Liver (tissue), 8 donors: ENCODE measurements at regions not wholly inside any gene's neighbourhood (a gene's known extent, or its start where the extent isn't known, plus 50 kb on each side); places are given as distances from the start of the nearest gene placed in this dataset.

Experiments used
- DNase-seq: peaks from one replicate; pipeline ENCODE4 v3.0.0-alpha.2; 2017; ENCODE audit warnings: low spot score
- H3K27ac ChIP-seq, 2 donors: one replicate each; pipeline ENCODE4 v1.7.0; 2013; ENCODE audit warnings: inconsistent platforms in 2 of 2, low read length in 2 of 2, control low read depth in 1 of 2, low read depth in 1 of 2, mild to moderate bottlenecking in 1 of 2
- H3K27me3 ChIP-seq, 4 donors: one replicate each; pipeline versions ENCODE4 v1.6.1 to v1.7.0; 2013; ENCODE audit warnings: low read length in 3 of 4, inconsistent platforms in 1 of 4, mild to moderate bottlenecking in 1 of 4, moderate library complexity in 1 of 4; ENCODE audit not compliant: control insufficient read depth in 4 of 4, insufficient read depth in 4 of 4
- H3K36me3 ChIP-seq, 4 donors: one replicate each; pipeline versions ENCODE4 v1.6.1 to v1.7.0; 2013; ENCODE audit warnings: low read length in 3 of 4, mild to moderate bottlenecking in 3 of 4, low read depth in 1 of 4, moderate library complexity in 1 of 4; ENCODE audit not compliant: control insufficient read depth in 4 of 4, insufficient read depth in 3 of 4
- H3K4me1 ChIP-seq, 4 donors: one replicate each; pipeline versions ENCODE4 v1.6.1 to v1.7.0; 2013; ENCODE audit warnings: low read length in 3 of 4, mild to moderate bottlenecking in 3 of 4, moderate library complexity in 1 of 4; ENCODE audit not compliant: control insufficient read depth in 4 of 4, insufficient read depth in 4 of 4
- H3K4me3 ChIP-seq, 3 donors: one replicate each; pipeline versions ENCODE4 v1.6.1 to v1.7.0; 2013; ENCODE audit warnings: low read length in 3 of 3, control low read depth in 1 of 3, low read depth in 1 of 3, mild to moderate bottlenecking in 1 of 3
- H3K9ac ChIP-seq, 2 donors: one replicate each; pipeline ENCODE4 v1.7.0; 2013; ENCODE audit warnings: low read length in 2 of 2, mild to moderate bottlenecking in 2 of 2, moderate library complexity in 2 of 2, control low read depth in 1 of 2, low read depth in 1 of 2
- H3K9me3 ChIP-seq, 4 donors: one replicate each; pipeline versions ENCODE4 v1.6.1 to v1.7.0; 2013; ENCODE audit warnings: low read length in 3 of 4; ENCODE audit not compliant: control insufficient read depth in 4 of 4
- ATF3 ChIP-seq: IDR thresholded peaks from 2 replicates; pipeline ENCODE4 v1.6.1; 2016; ENCODE audit warnings: antibody characterized with exemption
- EGR1 ChIP-seq, 2 donors: IDR thresholded peaks; 2 replicates each; pipeline ENCODE4 v1.6.1; 2016 to 2018; ENCODE audit warnings: antibody characterized with exemption in 2 of 2, low read depth in 2 of 2
- FOXA1 ChIP-seq: IDR thresholded peaks from 2 replicates; pipeline ENCODE4 v1.6.1; 2016; ENCODE audit warnings: antibody characterized with exemption
- FOXA2 ChIP-seq: IDR thresholded peaks from 2 replicates; pipeline ENCODE4 v1.6.1; 2016; ENCODE audit warnings: antibody characterized with exemption
- GABPA ChIP-seq, 2 donors: IDR thresholded peaks in 1 of 2; conservative IDR thresholded peaks in 1 of 2; 2 replicates each; pipeline ENCODE4 v1.6.1; 2016; ENCODE audit warnings: antibody characterized with exemption in 2 of 2, mild to moderate bottlenecking in 1 of 2, moderate library complexity in 1 of 2
- HNF4A ChIP-seq, 2 donors: conservative IDR thresholded peaks; 2 replicates each; pipeline ENCODE4 v1.6.1; 2016; ENCODE audit warnings: antibody characterized with exemption in 2 of 2, mild to moderate bottlenecking in 2 of 2
- HNF4G ChIP-seq: IDR thresholded peaks from 2 replicates; pipeline ENCODE4 v1.6.1; 2016; ENCODE audit warnings: antibody characterized with exemption
- JUND ChIP-seq, 2 donors: IDR thresholded peaks; 2 replicates each; pipeline ENCODE4 v1.6.1; 2016; ENCODE audit warnings: antibody characterized with exemption in 2 of 2
- NR2F2 ChIP-seq: IDR thresholded peaks from 2 replicates; pipeline ENCODE4 v1.6.1; 2016; ENCODE audit warnings: antibody characterized with exemption
- RAD21 ChIP-seq, 2 donors: IDR thresholded peaks; 2 replicates each; pipeline ENCODE4 v1.6.1; 2016; ENCODE audit warnings: antibody characterized with exemption in 2 of 2, mild to moderate bottlenecking in 2 of 2
- RXRA ChIP-seq, 2 donors: IDR thresholded peaks; 2 replicates each; pipeline ENCODE4 v1.6.1; 2017 to 2018; ENCODE audit warnings: antibody characterized with exemption in 2 of 2, mild to moderate bottlenecking in 1 of 2
- SP1 ChIP-seq: IDR thresholded peaks from 2 replicates; pipeline ENCODE4 v1.6.1; 2018; ENCODE audit warnings: antibody characterized with exemption, mild to moderate bottlenecking
- TAF1 ChIP-seq: conservative IDR thresholded peaks from 2 replicates; pipeline ENCODE4 v1.6.1; 2016; ENCODE audit warnings: antibody characterized with exemption, mild to moderate bottlenecking
- YY1 ChIP-seq: IDR thresholded peaks from 2 replicates; pipeline ENCODE4 v1.6.1; 2016; ENCODE audit warnings: antibody characterized with exemption, mild to moderate bottlenecking
- WGBS: extraction: QIAGEN DNeasy Blood & Tissue Kit; methylation state at CpG from one replicate; pipeline ENCODE4 v1.1.7; 2013; 5-methylcytosine and 5-hydroxymethylcytosine counted together
- TF ChIP-seq, protein P1 (sequence below): IDR thresholded peaks from 2 replicates; pipeline ENCODE4 v1.6.1; 2016; ENCODE audit warnings: antibody characterized with exemption
- TF ChIP-seq, protein P2 (sequence below): IDR thresholded peaks from 2 replicates; pipeline ENCODE4 v1.6.1; 2016; ENCODE audit warnings: antibody characterized with exemption, mild to moderate bottlenecking
- TF ChIP-seq, protein P3 (sequence below): fragments of 150-350 bp; IDR thresholded peaks from 2 replicates; pipeline ENCODE4 v1.5.1; 2017; ENCODE audit warnings: improper control_type of control experiment, low read depth, low read length; ENCODE audit not compliant: missing input control
- donor health status: healthy.
- donor health status: healthy.
- donor health status: healthy.
- donor health status: healthy.
- donor health status: healthy.

DNA sequence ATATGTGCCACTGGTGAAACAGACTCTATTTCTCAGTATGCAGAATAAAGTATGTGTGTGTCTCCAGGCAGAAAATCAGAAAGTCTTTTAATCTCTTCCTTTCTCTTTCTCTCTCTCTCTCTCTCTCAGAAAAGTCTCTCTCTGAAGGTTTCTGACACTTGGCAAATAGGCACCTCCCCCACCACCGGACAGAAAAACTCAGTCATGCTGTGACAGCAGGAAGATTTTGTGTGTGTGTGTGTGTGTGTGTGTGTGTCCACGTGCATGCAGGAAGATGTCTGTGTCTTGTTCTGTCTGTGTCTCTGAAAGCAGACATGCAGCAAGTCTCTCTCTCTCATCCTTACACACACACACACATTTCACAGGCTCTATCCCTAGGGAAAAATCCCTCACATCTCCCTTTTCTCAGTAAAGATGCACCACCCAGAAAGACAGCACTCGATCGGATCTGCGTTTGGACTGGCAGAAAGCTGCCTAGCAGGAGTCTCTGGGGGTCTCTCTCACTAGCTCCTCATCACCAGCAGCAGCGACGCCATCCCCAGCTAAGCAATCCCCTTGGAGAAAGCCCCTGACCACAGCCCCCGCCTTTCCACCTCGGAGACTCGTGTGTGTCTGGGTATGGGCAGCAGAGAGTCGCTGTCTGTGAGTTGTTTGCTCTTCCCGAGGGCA is 98.3 kb downstream of the EDN3 start:
- 23% methylated on average over 12 of the region's 12 CpGs for WGBS
- Histone ChIP-seq H3K4me3 (no peak overlapping the region), H3K36me3 (no peaks in the 10 kb centered on the region), H3K27me3 (peaks cover 0 to 17% (median 9%) of the 10 kb centered on the region in 4 donors), H3K9ac (no peak overlapping the region), H3K9me3 (no peaks in the 10 kb centered on the region), H3K27ac (no peak overlapping the region), H3K4me1 (peaks cover 0 to 7% (median 3%) of the 10 kb centered on the region in 4 donors)
- TF ChIP-seq, protein P1, sequence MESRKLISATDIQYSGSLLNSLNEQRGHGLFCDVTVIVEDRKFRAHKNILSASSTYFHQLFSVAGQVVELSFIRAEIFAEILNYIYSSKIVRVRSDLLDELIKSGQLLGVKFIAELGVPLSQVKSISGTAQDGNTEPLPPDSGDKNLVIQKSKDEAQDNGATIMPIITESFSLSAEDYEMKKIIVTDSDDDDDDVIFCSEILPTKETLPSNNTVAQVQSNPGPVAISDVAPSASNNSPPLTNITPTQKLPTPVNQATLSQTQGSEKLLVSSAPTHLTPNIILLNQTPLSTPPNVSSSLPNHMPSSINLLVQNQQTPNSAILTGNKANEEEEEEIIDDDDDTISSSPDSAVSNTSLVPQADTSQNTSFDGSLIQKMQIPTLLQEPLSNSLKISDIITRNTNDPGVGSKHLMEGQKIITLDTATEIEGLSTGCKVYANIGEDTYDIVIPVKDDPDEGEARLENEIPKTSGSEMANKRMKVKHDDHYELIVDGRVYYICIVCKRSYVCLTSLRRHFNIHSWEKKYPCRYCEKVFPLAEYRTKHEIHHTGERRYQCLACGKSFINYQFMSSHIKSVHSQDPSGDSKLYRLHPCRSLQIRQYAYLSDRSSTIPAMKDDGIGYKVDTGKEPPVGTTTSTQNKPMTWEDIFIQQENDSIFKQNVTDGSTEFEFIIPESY: no peak
- TF ChIP-seq TAF1 (no peak), RAD21 (IDR thresholded peaks at IDR 0.05) (no peak), EGR1 (IDR thresholded peaks at IDR 0.05; ENCODE audit: low read depth in 2 of 2) (no peak), SP1 (no peak), ATF3 (no peak), JUND (IDR thresholded peaks at IDR 0.05) (no peak), FOXA1 (no peak), YY1 (no peak), HNF4A (conservative IDR thresholded peaks at IDR 0.05) (no peak), NR2F2 (no peak), RXRA (IDR thresholded peaks at IDR 0.05) (no peak), HNF4G (no peak), GABPA (IDR thresholded peaks at IDR 0.05 in 1 of 2, conservative IDR thresholded peaks at IDR 0.05 in 1 of 2) (no peak), FOXA2 (no peak)
- TF ChIP-seq, protein P2, sequence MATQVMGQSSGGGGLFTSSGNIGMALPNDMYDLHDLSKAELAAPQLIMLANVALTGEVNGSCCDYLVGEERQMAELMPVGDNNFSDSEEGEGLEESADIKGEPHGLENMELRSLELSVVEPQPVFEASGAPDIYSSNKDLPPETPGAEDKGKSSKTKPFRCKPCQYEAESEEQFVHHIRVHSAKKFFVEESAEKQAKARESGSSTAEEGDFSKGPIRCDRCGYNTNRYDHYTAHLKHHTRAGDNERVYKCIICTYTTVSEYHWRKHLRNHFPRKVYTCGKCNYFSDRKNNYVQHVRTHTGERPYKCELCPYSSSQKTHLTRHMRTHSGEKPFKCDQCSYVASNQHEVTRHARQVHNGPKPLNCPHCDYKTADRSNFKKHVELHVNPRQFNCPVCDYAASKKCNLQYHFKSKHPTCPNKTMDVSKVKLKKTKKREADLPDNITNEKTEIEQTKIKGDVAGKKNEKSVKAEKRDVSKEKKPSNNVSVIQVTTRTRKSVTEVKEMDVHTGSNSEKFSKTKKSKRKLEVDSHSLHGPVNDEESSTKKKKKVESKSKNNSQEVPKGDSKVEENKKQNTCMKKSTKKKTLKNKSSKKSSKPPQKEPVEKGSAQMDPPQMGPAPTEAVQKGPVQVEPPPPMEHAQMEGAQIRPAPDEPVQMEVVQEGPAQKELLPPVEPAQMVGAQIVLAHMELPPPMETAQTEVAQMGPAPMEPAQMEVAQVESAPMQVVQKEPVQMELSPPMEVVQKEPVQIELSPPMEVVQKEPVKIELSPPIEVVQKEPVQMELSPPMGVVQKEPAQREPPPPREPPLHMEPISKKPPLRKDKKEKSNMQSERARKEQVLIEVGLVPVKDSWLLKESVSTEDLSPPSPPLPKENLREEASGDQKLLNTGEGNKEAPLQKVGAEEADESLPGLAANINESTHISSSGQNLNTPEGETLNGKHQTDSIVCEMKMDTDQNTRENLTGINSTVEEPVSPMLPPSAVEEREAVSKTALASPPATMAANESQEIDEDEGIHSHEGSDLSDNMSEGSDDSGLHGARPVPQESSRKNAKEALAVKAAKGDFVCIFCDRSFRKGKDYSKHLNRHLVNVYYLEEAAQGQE: no peak
- TF ChIP-seq, protein P3, sequence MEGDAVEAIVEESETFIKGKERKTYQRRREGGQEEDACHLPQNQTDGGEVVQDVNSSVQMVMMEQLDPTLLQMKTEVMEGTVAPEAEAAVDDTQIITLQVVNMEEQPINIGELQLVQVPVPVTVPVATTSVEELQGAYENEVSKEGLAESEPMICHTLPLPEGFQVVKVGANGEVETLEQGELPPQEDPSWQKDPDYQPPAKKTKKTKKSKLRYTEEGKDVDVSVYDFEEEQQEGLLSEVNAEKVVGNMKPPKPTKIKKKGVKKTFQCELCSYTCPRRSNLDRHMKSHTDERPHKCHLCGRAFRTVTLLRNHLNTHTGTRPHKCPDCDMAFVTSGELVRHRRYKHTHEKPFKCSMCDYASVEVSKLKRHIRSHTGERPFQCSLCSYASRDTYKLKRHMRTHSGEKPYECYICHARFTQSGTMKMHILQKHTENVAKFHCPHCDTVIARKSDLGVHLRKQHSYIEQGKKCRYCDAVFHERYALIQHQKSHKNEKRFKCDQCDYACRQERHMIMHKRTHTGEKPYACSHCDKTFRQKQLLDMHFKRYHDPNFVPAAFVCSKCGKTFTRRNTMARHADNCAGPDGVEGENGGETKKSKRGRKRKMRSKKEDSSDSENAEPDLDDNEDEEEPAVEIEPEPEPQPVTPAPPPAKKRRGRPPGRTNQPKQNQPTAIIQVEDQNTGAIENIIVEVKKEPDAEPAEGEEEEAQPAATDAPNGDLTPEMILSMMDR: no peak
- DNase-seq: no peak
